C4-2B (cell line): ENCODE measurements at regions not wholly inside any gene's neighbourhood (a gene's known extent, or its start where the extent isn't known, plus 50 kb on each side); places are given as distances from the start of the nearest gene placed in this dataset.

ENCODE experiments used
- CTCF ChIP-seq: fragments of 450-650 bp; conservative IDR thresholded peaks from 2 replicates; pipeline ENCODE4 v1.5.1; 2017; ENCODE audit warnings: mild to moderate bottlenecking
- ZFX ChIP-seq: fragments of 450-650 bp; IDR thresholded peaks from 2 replicates; pipeline ENCODE4 v1.6.1; 2017

DNA sequence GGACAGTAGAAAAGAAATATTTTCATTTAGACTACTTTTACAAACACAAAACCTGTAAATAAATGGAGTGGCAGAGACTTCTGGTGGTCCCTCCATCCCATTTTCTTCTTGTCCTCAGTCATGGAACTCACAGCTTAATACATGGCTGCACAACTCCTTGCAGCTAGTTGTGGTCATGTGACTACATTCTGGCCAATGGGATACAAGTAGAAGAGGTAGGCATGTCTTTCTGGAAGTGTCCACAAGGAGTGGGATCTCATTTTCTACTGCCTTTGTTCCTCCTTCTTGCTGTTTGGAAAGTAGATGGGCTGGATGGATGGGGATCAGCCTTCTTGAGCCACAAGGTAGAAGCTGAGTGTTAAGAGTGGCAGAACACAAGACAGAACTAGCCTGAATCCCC is 555.8 kb downstream of the SATB2 start:
- TF ChIP-seq CTCF (no peak), ZFX (no peak)
